B cell (primary cell): ENCODE measurements at regions not wholly inside any gene's neighbourhood (a gene's known extent, or its start where the extent isn't known, plus 50 kb on each side); places are given as distances from the start of the nearest gene placed in this dataset.
"Not testable (repeated sequence)": the region's sequence is repeated elsewhere in the genome, so short reads cannot be mapped to it uniquely, and the experiment has no call there.

Experiments used
- CTCF ChIP-seq: fragments of 200-600 bp; IDR thresholded peaks from one replicate; pipeline ENCODE4 v1.8.0; 2022; ENCODE audit warnings: antibody characterized with exemption, mild to moderate bottlenecking
- EZH2 ChIP-seq: IDR thresholded peaks from 2 replicates; pipeline ENCODE4 v1.6.1; 2012; ENCODE audit warnings: borderline replicate concordance, low read depth, mild to moderate bottlenecking, moderate library complexity, low read length; ENCODE audit not compliant: insufficient read depth, poor library complexity, severe bottlenecking

DNA sequence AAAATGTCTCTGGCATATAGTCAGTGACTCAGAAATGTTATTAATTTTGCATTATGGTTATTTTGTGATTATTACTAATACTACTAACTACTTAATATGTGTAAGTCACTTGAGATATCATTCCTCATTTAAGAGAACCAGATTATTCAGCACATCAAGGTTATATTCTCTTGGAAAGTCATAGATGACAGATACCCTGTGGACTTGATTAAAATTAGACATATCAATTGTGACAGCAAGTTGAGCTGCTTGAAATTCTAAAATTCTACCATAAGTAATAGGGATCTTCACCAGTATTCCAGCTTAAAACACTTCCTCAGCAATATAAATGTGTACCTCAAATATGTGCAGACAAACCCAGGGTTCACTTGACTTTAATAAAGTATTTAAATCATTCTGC, 83.7 kb downstream of the UGT2B4 start:
- not testable (repeated sequence) for TF ChIP-seq CTCF, EZH2
